ENCODE measurements at regions not wholly inside any gene's neighbourhood (a gene's known extent, or its start where the extent isn't known, plus 50 kb on each side); places are given as distances from the start of the nearest gene placed in this dataset.

DNA sequence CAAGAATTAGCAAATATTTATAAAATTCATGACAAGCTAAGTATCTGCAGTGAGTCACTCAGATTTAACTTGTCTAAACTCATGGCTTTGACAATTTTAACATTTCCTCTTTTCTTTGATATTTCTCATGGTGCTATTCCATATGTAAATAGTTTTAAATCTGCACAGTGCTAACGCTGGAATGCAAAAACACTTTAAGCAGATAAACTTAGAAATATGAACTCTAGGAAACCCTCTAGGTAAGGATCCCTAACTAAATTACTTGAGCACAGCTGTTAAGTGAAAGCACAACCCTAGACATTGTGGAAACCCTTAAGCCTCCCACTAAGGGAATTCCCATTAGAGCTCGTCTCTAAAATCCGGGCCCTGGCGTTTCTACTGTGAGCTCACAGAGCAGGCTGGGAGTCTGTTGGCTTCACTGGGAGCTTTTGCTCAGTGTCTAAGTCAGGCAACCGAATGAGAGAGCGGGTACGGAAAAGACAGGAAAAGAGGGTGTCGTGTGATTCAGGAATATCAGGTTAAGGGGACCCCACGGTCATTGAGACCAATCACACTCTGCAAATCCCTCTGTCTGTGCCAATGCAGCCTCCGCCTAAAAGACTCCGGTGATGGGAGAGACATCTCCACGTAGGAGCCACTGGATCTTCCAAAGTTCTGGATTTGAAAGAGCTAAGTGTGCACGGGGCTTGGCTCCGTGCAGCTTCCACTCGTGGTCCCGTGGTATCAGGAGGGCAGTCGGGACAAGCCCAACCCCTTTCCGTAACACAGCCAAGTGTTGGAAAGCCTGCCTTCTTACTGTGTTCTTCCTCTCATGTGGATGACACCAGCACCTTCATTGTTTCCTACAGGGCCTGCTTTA lies 112.3 kb upstream of the RPS6KA2 start:
- TF ChIP-seq, protein P1, sequence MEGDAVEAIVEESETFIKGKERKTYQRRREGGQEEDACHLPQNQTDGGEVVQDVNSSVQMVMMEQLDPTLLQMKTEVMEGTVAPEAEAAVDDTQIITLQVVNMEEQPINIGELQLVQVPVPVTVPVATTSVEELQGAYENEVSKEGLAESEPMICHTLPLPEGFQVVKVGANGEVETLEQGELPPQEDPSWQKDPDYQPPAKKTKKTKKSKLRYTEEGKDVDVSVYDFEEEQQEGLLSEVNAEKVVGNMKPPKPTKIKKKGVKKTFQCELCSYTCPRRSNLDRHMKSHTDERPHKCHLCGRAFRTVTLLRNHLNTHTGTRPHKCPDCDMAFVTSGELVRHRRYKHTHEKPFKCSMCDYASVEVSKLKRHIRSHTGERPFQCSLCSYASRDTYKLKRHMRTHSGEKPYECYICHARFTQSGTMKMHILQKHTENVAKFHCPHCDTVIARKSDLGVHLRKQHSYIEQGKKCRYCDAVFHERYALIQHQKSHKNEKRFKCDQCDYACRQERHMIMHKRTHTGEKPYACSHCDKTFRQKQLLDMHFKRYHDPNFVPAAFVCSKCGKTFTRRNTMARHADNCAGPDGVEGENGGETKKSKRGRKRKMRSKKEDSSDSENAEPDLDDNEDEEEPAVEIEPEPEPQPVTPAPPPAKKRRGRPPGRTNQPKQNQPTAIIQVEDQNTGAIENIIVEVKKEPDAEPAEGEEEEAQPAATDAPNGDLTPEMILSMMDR (IDR thresholded peaks at IDR 0.05; ENCODE audit: borderline replicate concordance, insufficient read depth, low read depth, low read length), result no peak
- H3K4me3 ChIP-seq (ENCODE audit: low read depth, low read length), result no peak overlapping the region

DNA sequence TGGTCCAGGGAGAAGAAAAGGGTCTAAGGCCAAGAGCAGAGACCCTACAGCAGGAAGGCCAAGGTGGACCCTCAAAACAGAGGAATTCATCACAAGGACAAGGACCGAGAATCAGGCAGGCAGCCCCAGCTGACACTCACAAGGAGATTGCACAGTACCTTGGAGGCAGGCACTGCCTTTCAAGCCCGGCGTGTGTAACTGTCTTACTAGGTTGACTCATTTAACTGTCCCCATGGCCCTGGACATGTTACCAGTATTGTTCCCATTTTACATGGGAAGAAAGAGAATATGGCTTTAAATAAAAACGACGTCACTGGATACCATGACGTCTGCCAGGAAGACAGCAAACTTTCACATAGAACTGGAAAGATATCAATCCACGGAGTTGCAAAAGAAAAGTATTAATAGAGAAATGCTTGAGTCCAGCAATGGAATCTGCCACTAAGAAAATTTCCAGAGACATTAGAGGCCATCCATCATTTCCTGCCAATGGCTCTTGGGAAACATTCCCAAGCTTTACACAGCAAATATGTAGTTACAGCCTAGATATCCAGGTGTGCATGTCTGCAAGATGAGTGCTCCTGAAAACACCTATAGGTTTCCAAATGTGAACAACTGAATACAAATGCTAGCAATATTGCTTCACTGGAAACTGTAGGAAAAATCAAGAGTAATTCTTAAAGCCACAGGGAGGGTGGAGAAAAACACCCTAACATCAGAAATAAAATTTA lies 111.5 kb upstream of the RPS6KA2 start:
- TF ChIP-seq, protein P1 (IDR thresholded peaks at IDR 0.05; ENCODE audit: borderline replicate concordance, insufficient read depth, low read depth, low read length), result no peak
- no peak overlapping the region for H3K4me3 ChIP-seq (ENCODE audit: low read depth, low read length)

DNA sequence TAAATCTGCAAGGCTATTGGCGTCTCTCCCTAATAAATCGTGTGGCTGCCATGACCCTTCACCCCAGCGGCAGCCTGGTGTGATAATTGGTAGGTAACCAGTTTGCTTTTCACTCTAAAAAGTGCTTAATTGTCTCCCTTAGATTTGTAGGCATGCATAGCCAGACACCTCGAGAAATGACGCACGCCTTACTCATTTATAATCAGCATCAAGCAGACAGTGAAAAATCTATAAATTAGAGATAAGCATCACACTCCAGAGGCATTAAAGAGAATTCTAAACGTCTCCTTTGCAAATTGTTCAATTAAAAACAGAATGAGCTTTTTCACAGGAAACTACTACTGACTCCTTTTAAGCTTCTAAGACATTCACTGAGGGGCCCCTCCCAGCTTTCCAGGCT lies 110.2 kb upstream of the RPS6KA2 start:
- TF ChIP-seq, protein P1 (IDR thresholded peaks at IDR 0.05; ENCODE audit: borderline replicate concordance, insufficient read depth, low read depth, low read length), result no peak
- H3K4me3 ChIP-seq (ENCODE audit: low read depth, low read length), result no peak overlapping the region

DNA sequence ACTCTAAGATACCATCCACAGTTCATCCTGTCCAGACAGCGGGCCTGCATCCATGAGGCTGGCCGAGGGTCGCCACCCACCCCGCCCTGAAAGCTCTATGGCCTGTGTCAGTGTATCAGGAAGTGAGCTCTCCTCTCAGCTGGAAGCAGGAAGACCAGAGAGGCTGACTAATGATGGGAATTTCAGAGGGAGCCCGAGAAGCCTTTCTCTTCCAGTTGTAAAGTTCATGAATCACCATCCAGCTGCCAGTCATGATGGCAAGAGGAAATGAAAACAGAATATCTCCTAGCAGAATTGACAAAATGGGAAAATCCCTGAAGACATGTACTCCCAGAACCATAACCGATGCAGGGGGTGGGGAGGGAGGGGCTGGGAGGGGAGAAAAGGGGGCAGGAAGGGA lies 109.6 kb upstream of the RPS6KA2 start:
- no peak overlapping the region for H3K4me3 ChIP-seq (ENCODE audit: low read depth, low read length)
- TF ChIP-seq, protein P1 (IDR thresholded peaks at IDR 0.05; ENCODE audit: borderline replicate concordance, insufficient read depth, low read depth, low read length), result no peak

DNA sequence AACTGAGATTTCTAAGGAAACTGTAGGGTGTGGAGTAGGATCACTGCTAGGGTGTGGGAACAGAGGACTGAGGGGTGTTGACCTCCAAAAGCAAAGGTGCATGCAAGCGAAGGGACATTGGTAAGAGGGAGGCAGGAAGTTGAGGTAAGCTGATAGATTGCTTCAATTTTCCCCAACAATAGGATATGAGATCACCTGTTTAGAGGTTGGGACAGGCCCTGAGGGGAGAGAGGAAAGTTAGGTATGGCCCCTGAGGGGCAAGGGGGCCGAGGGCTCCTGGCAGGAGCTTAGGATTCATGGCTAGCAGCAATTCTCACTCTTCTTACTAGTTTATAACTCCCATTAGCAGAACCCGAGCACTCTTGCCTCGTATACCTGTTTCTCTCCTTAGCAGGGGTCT lies 106.8 kb upstream of the RPS6KA2 start:
- H3K4me3 ChIP-seq (ENCODE audit: low read depth, low read length), result no peak overlapping the region
- TF ChIP-seq, protein P1 (IDR thresholded peaks at IDR 0.05; ENCODE audit: borderline replicate concordance, insufficient read depth, low read depth, low read length), result no peak

DNA sequence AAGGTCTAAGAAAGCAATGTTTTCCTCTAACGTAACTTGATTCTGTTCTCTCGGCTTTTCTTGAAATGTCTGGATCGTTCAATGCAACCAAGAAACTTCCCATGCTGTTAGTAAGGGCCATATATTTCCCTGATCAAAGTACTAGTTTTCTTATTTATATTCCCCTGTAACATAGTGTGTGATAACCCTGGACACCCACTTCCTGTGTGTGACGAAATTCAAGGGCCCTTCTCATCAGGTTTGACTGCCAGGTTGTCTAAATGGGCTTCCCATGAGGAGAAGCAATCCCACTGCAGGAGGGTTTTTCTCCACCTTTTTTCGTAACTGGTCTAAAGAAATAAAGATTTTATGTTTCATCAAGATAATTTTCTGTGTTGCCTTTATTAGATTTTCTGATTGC lies 102.6 kb upstream of the RPS6KA2 start:
- TF ChIP-seq, protein P1 (IDR thresholded peaks at IDR 0.05; ENCODE audit: borderline replicate concordance, insufficient read depth, low read depth, low read length), result no peak
- H3K4me3 ChIP-seq (ENCODE audit: low read depth, low read length), result no peak overlapping the region
